Body of pancreas (tissue), 4 donors: ENCODE measurements at regions not wholly inside any gene's neighbourhood (a gene's known extent, or its start where the extent isn't known, plus 50 kb on each side); places are given as distances from the start of the nearest gene placed in this dataset.
"Not testable (repeated sequence)": the region's sequence is repeated elsewhere in the genome, so short reads cannot be mapped to it uniquely, and the experiment has no call there.

Experiments
- ATAC-seq: fragments of 150-250 bp; one replicate; pipeline ENCODE4 v1.9.1; 2016
- DNase-seq, 4 donors: peaks; one replicate each; pipeline ENCODE4 v3.0.0-alpha.2; 2019
- H3K27ac ChIP-seq, 4 donors: fragments of 200-600 bp; sonication (generic); 1 replicate in 3 of 4; 2 replicates in 1 of 4; pipeline versions ENCODE4 v1.5.1 to v1.6.1; 2016 to 2019; ENCODE audit warnings: mild to moderate bottlenecking in 1 of 4, mixed read lengths in 1 of 4, moderate library complexity in 1 of 4
- H3K27me3 ChIP-seq, 2 donors: fragments of 200-600 bp; sonication (generic); one replicate each; pipeline ENCODE4 v1.6.0; 2016; ENCODE audit warnings: mild to moderate bottlenecking in 1 of 2
- H3K36me3 ChIP-seq, 2 donors: fragments of 200-600 bp; sonication (generic); replicated peaks in 1 of 2; 2 replicates each; pipeline ENCODE4 v1.5.1; 2016; ENCODE audit warnings: low read depth in 2 of 2; ENCODE audit not compliant: insufficient read depth in 1 of 2
- H3K4me1 ChIP-seq: fragments of 200-600 bp; sonication (generic); one replicate; pipeline ENCODE4 v1.6.0; 2016
- H3K4me3 ChIP-seq, 2 donors: fragments of 200-600 bp; sonication (generic); 1 replicate in 1 of 2; 2 replicates in 1 of 2; pipeline ENCODE4 v1.5.1; 2016 to 2019
- H3K9me3 ChIP-seq, 3 donors: fragments of 200-600 bp; sonication (generic); 1 replicate in 2 of 3; 2 replicates in 1 of 3; pipeline ENCODE4 v1.5.1; 2016
- CTCF ChIP-seq, 7 experiments: fragments of 450-650 bp in 4 of 7; fragments of 200-600 bp in 3 of 7; sonication (generic) in 3 of 7; IDR thresholded peaks; one replicate each; pipeline ENCODE4 v1.5.1; 2016 to 2019; ENCODE audit warnings: antibody characterized with exemption in 7 of 7
- POLR2A ChIP-seq, 3 donors: fragments of 450-650 bp; IDR thresholded peaks; one replicate each; pipeline ENCODE4 v1.6.1; 2016; ENCODE audit warnings: antibody characterized with exemption in 3 of 3, mild to moderate bottlenecking in 2 of 3
- WGBS, 2 donors: methylation state at CpG; one replicate each; pipeline ENCODE4 v1.1.5; 2017; 5-methylcytosine and 5-hydroxymethylcytosine counted together
- intact Hi-C: fragments of 100-400 bp; cut with DNase I; formaldehyde crosslinking; loops from one replicate; pipeline ENCODE4 v1.15.1; 2023

- H3K9me3 ChIP-seq = no peaks in the 10 kb centered on the region
- no peak for TF ChIP-seq CTCF (IDR thresholded peaks at IDR 0.05)
- no peak for TF ChIP-seq POLR2A (IDR thresholded peaks at IDR 0.05)
- ATAC-seq (no peak), DNase-seq (no peak)
- no peaks in the 10 kb centered on the region for H3K36me3 ChIP-seq
- intact Hi-C loops = no loop called here
- no peaks in the 10 kb centered on the region for H3K4me1 ChIP-seq
- H3K27me3 ChIP-seq = no peaks in the 10 kb centered on the region
- no peak overlapping the region for H3K4me3 ChIP-seq
- H3K27ac ChIP-seq = no peak overlapping the region
These were observed 322.6 kb upstream of the POU5F2 start for GRCh38 chr5:94064025-94064424.

- H3K9me3 ChIP-seq = no peaks in the 10 kb centered on the region
- no peak overlapping the region for H3K27ac ChIP-seq
- TF ChIP-seq POLR2A (IDR thresholded peaks at IDR 0.05) (no peak), CTCF (IDR thresholded peaks at IDR 0.05) (no peak)
- no peak overlapping the region for H3K4me3 ChIP-seq
- ATAC-seq (no peak), DNase-seq (no peak)
- H3K4me1 ChIP-seq = no peaks in the 10 kb centered on the region
- intact Hi-C loops = no loop called here
- H3K36me3 ChIP-seq = no peaks in the 10 kb centered on the region
- no peaks in the 10 kb centered on the region for H3K27me3 ChIP-seq
- WGBS, 2 donors = 91 to 94% methylated on average over 2 of the region's 2 CpGs
These were observed 316.3 kb upstream of the POU5F2 start for GRCh38 chr5:94057655-94058054.

- 78 to 83% methylated on average over 1 of the region's 1 CpG for WGBS, 2 donors
These were observed 315.8 kb upstream of the POU5F2 start for GRCh38 chr5:94057217-94057616.

GRCh38 chr5:94049307-94049922 is 308.0 kb upstream of the POU5F2 start:
- 92 to 97% methylated on average over 10 of the region's 10 CpGs for WGBS, 2 donors
- H3K36me3 ChIP-seq, intact Hi-C loops, H3K9me3 ChIP-seq, H3K4me1 ChIP-seq, H3K27ac ChIP-seq, H3K27me3 ChIP-seq, H3K4me3 ChIP-seq, DNase-seq, ATAC-seq: not testable (repeated sequence)

More at GRCh38 chr5:94057217-94057616, 315.8 kb upstream of the POU5F2 start:
- Histone ChIP-seq H3K27me3 (no peaks in the 10 kb centered on the region), H3K9me3 (no peaks in the 10 kb centered on the region), H3K4me3 (no peak overlapping the region), H3K36me3 (no peaks in the 10 kb centered on the region), H3K4me1 (no peaks in the 10 kb centered on the region), H3K27ac (no peak overlapping the region)
- ATAC-seq (no peak), DNase-seq (no peak)
- TF ChIP-seq POLR2A (IDR thresholded peaks at IDR 0.05) = no peak
- intact Hi-C loops = no loop called here

- 79 to 85% methylated on average over 6 of the region's 6 CpGs for whole genome bisulfite sequencing, 2 donors
- intact Hi-C loops = no loop called here
- DNase-seq (no peak), ATAC-seq (no peak)
- H3K4me3 ChIP-seq = no peak overlapping the region
- H3K9me3 ChIP-seq = no peaks in the 10 kb centered on the region
- H3K4me1 ChIP-seq = no peaks in the 10 kb centered on the region
- H3K27ac ChIP-seq = no peak overlapping the region
- H3K27me3 ChIP-seq = no peaks in the 10 kb centered on the region
- no peak for TF ChIP-seq CTCF (IDR thresholded peaks at IDR 0.05)
- TF ChIP-seq POLR2A (IDR thresholded peaks at IDR 0.05) = no peak
- peaks cover 0 to 3% of the 10 kb centered on the region in 2 donors for H3K36me3 ChIP-seq
These were observed 304.7 kb upstream of the POU5F2 start for GRCh38 chr5:94045839-94046782.
